GM19372 (cell line): ENCODE measurements at regions not wholly inside any gene's neighbourhood (a gene's known extent, or its start where the extent isn't known, plus 50 kb on each side); places are given as distances from the start of the nearest gene placed in this dataset.

Experiments used
- ATAC-seq: cut with Tn5 transposase; IDR thresholded peaks from one replicate; pipeline ENCODE4 v1.9.1; 2021; ENCODE audit warnings: mild to moderate bottlenecking, low read depth, moderate library complexity; ENCODE audit not compliant: unreplicated experiment

DNA sequence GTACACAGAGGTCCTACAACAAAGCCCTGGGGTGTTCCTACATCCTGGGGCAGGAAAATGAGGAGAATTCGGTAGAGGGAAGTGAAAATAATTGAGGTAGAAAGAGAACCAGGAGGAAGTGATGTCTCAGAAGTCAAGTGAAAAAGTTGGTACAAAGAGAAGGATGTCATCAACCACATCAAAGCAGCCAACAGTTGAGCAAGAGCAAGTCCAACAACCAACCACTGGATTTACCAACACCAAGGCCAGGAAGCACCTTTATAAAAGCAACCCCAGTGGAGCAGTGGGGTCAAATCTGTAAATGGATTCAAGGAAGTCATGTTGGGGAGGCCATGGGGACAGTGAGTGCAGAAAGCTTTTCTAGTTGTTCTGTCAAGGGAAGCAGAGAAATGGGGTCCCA, 360.4 kb downstream of the ZNF516 start:
- ATAC-seq, result no peak

DNA sequence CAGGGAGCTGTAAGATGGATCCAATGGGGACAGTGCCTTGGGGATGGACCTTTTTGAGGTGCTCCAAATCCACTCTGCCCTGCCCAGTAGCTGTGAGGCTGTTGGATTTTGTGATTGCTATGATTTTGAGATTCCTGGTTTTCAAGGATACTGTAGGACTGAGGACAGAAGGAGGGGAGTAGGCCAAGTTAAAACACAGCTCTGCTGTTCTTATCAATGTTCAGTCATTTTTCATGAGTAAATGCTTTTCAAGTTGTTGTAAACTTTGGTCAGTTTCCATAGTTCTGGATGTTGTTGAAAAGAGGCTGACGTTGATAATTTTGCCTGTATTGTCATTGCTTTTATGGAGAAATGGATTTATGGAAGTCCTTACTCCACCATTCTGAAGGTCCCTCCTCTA, 361.2 kb downstream of the ZNF516 start:
- no peak for ATAC-seq

DNA sequence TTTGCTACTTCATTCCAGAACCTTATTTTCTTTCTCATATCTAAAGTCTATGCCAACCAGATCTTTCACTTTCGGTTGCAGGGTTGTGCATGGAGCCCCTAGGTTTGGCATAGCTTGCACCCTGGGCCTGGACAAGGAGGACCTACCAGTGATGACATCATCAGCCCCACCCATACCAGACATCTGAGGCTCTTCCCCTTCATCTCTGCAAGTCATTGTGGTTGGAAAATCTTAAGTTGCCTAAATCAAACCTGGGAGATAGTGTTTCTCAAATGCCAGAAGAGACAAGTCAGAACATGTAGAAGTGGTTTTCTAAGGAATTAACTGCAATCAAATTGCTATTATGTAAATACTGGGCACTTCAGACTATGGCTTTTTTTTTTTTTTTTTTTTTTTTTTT, 363.3 kb downstream of the ZNF516 start:
- ATAC-seq, result no peak

DNA sequence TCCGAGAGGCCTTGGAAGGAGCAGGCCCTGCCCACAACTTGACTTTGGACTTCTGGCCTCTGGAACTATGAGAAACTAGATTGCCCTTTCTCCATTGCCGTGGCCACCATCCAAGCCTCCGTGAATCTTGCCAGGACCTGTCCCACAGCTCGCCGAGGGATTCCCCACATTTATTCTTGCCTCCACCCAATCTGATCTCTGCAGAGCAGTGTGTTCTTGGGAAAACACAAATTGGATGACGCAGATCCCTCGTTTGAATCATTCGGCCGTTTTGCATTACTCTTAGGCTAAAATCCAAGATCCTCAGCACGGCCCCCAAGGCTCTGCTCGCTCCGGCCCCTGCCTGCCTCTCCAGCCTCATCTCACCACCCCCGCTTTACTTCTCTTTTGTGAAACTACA, 364.2 kb downstream of the ZNF516 start:
- no peak for ATAC-seq

DNA sequence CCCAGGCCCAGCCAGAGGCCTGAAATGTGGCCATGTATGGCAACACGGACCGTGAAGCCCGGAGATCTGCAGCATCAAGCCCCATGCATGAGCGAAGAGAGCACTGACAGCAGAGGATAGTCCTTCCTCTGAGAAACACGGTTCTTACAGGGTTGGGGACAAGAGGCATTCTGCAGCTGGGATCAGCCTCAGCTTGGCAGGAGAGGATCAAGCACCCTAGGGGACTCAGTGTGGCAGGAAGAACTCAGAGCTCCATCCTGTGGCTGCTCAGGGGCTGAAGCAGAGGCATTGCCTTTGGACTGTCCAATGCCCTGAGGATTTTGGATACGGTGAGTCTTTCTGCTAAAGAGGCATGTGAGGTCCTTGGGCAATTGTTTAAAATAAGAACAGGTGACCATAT, 368.7 kb downstream of the ZNF516 start:
- ATAC-seq, result no peak

DNA sequence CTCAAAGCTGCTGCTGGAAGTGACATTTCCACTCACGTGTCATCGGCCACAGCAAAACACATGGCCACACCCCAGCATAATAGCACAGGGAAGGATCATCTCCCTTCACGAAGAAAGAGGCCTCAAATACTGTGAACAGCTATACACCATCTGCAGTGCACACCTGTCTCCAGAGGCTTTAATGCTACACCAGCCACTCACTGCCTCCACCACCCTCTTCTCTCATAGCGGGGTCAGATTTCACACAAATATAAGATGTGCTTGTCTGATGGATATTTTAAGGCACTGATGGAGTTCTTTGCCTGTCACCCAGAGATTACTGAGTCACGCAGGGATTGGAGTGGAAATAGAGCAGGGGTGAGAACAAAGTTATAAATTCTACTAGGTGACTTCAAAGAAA, 374.0 kb downstream of the ZNF516 start:
- no peak for ATAC-seq

DNA sequence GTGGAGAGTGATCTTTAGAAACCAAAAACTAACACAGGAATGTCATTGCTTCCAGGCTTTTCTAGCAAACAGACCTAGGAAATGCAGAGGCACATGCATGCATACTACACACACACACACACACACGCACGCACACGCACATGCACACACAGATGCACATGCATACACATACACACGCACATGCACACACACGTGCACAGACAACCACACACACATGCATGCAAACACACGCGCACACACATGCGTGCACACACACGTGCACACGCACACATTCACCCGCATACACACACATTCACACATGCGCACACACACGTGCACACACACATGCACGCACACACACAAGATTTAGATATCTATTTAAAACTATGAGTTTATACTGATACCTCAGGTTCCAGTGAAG, 379.5 kb downstream of the ZNF516 start:
- no peak for ATAC-seq

DNA sequence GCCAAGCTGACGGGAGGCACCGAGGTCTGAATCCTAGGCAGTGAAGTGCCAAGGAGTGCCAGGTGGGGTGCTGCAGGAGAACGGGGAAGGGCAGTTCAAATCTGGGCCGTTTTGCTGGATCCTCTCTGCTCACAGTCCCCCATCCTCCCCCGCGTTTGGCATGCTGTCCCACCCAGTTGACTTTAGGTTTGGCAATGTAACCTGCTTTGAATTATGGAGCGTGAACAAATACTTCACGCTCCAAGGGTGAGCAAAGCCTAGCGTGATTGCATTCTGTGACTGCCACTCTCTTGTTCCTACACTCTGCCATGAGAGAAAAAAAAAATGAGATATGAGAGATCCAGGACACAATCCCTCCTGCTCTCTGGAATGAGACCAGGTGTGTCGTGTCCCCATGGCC, 381.9 kb downstream of the ZNF516 start:
- no peak for ATAC-seq

DNA sequence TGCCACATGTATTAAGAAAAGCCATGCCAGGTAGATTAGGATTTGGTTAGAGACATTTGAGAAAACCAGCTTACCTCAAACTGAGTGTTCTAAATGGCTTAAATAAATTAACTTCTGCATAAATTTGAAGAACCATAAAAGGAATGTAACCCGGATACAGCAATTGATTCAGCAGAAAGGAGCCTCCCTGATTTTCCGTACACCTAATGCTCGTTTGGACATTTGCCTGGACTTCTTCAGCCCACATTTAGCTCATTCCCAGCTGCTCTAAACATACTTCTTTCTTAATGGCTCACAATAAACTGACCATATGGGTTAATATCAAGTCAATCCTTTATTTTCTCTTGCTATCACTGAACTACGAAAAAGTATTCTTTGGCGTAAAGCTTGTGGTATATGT, 392.4 kb downstream of the ZNF516 start:
- ATAC-seq, result no peak

DNA sequence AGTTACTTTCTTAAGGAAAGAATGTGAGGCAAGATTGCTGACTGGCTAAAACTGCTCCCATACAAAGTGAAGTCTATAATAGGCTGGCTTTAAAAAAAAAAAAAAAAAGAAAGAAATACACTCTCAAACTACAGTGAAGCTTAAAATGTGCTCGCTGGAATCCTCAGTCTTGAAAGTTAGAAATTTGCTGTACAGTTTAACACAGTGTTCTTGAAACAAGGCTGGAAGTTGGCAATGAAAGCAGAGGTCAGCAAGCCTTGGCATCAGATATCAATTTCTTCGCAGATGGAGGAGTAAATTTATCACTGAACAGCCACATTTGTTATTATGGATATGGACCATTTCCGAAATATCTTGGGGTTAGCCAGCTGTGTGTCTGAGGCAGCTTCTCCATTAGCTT, 392.9 kb downstream of the ZNF516 start:
- no peak for ATAC-seq

DNA sequence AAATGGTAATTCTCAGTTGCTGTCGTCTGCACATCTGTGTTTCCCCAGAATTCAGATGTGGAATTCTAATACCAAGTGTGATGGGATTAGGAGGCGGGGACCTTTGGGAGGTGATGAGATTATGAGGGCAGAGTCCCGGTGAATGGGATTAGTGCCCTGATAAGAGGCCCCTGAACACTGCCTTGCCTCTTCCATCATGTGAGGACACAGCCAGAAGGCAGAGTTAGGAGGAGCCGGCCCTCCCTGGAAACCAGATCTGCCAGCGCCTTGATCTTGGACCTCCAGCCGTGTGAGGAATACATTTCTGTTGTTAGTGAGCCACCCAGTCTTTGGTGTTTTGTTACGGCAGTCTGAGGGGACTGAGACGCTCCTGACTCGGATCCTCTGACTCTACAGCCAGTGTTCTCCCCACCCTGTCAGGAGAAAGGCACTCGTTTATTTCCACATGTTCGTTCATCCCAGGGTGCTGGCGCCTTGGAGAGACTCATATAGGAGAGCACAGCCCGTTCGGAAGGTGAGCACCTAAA, 395.0 kb downstream of the ZNF516 start:
- ATAC-seq, result no peak

DNA sequence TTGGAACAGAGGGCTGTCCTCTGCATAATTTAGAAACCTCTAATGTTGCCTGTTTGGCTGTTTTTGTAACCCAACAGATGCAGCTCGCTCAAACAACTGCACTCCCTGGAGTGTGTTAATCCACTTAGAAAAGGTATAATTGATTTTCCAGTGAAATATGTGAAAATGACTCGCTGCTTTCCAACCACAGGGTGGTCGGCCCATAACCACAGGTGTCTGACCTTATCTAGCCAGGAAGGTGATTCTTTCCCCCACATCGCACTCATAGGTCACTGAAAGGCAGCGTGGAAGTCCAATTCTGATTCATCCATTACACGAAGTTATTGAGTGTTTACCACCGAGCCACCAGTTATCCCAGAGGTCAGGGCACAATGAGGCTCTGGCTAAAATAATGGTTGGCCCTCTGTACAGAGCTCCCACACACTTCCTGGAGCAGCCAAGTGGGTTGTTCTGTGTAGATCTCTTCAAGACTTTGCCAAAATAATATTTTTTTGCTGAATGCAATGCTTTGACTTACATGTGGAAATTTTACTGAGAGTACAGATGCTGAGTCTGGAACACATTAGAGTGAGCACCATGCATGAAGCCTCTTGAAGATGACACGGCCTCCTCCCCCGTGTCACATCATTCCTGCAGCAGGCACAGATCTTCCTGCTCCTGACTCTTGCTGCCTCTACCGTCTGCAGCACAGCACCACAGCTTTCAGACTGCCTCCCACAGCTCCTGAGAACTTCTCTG, 396.2 kb downstream of the ZNF516 start:
- ATAC-seq, result no peak

DNA sequence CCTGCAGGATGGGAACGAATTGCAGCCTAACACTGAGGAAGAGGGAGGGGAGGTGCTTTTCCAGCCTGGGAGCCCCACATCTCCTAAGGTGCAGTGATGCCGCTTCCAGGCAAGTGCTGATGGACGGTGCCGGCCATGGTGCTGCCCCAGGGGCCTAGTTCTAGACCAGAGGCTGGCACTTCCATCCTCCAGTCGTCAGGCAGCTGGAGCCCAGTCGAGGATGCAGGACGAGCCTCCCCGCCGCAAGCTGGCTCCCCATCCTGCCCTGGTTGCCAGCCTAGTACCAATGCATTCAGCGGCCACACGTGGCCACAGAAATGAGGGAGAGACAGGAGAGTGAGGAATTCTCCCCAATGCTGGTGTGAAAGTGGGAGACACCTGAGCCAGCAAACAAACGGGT, 413.5 kb downstream of the ZNF516 start:
- ATAC-seq, result no peak

DNA sequence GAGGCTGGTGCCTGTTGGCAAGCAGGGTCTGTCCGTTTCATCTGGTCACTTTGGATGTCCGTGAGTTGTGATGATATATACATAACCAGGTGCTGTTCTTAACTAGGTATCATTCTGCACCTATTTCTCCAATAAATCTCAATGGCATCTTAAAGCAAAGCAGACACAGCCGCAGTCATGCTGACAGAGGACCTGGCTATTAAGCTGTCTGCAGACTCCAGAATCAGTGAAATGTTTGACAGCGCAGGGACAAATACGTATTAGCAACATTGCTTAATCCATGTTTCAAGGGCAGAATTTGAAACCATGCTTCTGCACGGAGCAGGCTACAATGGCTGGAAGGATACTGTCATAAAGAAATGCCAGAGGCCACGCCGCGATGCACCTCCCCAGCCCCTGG, 414.6 kb downstream of the ZNF516 start:
- ATAC-seq, result no peak

DNA sequence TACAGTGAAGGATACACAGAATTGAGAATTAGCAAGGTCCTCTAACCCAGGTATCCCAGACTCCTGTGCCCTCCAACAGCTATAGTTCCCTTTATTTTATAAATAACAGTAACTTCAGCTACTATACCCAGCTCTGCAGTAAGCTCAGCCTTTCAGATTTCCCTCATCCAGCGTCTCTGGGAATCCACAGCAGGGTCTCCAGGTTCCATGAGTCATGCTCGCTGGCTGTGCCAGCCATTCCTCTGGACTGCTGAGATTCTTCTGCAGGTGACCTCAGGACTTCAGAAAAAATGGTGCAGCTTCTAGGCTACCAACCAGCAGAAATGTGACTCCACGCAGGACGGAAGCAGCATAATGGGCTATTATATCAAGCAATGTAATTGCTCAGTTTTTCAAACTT, 419.3 kb downstream of the ZNF516 start:
- no peak for ATAC-seq

DNA sequence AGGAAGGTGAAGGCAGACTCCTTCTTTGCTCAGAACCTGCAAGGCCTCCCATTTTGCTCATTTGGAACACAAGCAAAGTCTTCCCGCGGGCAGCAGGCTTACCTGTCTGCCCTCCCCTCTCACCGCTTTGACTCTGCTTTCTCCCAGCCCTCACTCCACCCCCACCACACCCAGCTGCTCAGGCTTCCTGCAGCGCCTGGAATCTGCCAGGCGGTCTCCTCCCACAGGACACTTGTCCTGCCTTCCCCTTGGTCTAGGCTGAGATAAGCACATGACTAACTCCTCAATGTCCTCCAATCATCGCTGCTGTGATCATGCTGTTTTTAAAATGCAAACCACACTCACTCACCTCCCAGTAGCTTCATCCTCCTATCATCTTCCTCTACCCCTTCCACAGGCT, 430.0 kb downstream of the ZNF516 start:
- no peak for ATAC-seq

DNA sequence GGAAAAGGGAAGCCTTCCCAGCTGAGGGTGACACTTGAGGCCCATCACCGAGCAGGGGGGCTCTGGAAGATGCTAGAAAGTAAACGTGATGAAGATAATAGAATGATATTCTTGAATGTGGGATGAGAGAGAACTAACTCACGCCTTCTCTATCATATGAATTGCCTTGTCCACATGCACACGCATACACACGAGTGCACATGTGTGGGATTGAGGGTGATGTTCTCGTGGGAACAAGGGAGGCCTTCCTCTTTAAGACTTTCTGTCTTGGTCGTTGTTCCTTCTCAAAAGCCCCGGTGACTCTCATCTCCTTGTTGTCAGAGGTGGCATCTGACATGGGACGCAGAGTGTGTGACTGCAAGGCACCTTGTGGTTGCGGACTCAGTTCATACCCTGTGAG, 436.9 kb downstream of the ZNF516 start:
- no peak for ATAC-seq

DNA sequence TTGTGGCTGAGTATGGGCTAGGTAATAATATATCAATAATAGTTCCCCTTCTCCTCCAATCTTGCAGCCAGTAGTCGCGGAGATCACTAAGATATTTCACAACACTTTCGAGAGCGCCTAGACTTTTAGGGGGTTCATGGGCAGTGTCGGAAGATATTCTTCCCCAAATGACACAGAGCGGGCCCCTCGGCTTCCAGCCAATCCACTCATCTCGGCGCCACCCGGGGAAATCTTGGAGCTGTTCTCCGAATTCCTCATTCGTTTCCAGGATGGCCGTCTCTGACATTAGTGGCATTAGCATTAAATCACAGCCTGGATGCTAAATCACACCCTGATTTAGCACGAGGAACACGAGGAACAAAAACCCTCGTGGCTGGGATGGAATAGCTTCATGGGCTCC, 437.7 kb downstream of the ZNF516 start:
- ATAC-seq, result no peak

DNA sequence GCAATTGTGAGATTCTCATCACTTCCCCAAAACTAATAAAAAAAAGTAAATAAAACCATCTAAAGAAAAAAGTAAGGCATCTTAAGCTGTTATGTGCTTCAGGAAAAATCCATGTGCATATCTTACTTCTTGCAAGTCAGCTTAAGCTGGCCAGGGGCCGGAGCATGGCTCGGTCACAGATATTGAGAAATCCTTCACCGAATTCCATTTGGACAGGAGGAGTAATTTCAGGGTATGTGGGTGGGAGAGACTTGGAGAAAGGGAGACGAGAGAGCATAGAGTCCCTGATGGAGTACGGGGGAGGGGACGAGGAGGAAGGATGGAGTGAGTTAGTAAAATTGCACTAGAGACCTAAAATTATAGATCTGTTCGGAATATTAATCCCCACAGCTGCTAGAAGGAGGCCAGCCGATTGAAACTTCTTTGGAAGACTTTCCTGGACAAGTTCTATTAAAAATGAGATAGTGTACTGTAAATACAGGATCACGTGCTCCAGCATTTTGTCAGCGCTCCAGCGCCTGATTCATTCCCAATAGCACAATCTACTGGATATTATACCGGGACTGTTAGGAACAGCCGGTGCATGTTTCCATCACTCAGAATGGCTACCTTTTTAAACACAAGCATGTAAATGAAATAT, 438.5 kb downstream of the ZNF516 start:
- ATAC-seq, result no peak

DNA sequence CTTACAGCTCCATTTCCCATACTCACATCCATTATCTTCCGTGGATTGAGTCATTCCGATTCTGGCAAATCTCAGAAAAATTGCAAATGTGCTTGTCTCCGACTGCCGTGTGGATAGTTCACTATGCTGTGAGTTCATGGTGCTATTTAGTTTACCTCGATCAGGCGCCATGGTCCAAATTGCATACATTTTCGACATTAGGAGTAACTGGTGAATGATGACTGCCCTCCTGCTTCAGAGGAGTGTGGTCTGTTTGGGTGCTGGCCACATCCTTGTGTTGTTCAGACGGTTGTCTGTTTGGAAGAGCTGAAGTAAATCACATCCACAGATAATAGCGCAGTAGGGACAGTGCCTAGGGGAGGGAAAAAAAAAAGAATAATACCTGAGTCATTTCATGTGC, 439.5 kb downstream of the ZNF516 start:
- ATAC-seq, result no peak

DNA sequence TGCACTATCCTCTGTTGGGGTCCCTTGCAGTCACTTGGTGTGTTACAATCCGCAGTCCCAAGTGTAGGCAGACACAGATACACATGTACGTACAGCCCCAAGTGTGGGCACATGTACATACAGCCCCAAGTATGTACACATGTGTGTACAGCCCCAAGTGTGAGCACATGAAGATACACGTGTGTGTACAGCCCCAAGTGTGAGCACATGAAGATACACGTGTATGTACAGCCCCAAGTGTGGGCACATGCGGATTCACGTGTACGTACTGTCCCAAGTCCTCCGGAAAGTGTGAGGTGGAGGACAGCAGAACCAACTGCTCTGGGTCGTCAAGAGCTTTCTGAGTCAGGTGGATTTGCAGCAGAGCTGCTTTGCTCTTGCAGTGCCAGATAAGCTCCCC, 440.0 kb downstream of the ZNF516 start:
- no peak for ATAC-seq

DNA sequence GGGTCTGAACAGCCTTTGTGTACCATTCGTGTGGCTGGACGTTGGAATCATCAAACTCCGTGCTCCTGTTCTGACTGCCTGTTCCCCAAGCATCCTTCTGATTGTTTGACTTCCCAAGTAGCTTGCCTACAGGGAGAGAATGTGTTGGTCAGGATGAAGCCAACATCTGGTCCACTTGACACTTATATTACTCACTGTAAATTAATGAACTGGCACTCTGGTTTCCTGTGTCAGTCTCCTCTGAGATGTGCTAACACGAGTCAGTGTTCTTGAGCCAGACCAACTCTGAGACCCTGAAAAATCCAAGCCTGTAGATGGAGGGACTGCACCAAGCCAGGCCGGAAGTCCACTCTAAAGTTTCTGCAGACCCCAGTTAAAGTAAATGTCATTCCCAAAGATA, 440.9 kb downstream of the ZNF516 start:
- no peak for ATAC-seq
